Tibial artery (tissue), 4 donors: ENCODE measurements at regions not wholly inside any gene's neighbourhood (a gene's known extent, or its start where the extent isn't known, plus 50 kb on each side); places are given as distances from the start of the nearest gene placed in this dataset.

Experiments
- DNase-seq, 2 donors: peaks; one replicate each; pipeline ENCODE4 v3.0.0-alpha.2; 2019
- H3K27ac ChIP-seq, 2 donors: fragments of 200-600 bp; sonication (generic) in 1 of 2; 1 replicate in 1 of 2; 2 replicates in 1 of 2; pipeline ENCODE4 v1.5.1; 2018 to 2019; ENCODE audit warnings: mild to moderate bottlenecking in 1 of 2
- H3K27me3 ChIP-seq, 2 donors: fragments of 200-600 bp; sonication (generic) in 1 of 2; one replicate each; pipeline versions ENCODE4 v1.5.1 to v1.6.0; 2016 to 2019
- H3K36me3 ChIP-seq, 3 donors: fragments of 200-600 bp; sonication (generic) in 2 of 3; one replicate each; pipeline ENCODE4 v1.5.1; 2016 to 2019; ENCODE audit warnings: mild to moderate bottlenecking in 2 of 3
- H3K4me1 ChIP-seq, 4 donors: fragments of 200-600 bp; sonication (generic) in 2 of 4; 1 replicate in 3 of 4; 2 replicates in 1 of 4; pipeline ENCODE4 v1.5.1; 2016 to 2019
- H3K4me3 ChIP-seq, 2 donors: fragments of 200-600 bp; sonication (generic) in 1 of 2; 1 replicate in 1 of 2; 2 replicates in 1 of 2; pipeline ENCODE4 v1.5.1; 2018 to 2019; ENCODE audit warnings: mild to moderate bottlenecking in 2 of 2
- H3K9me3 ChIP-seq, 3 donors: fragments of 200-600 bp; sonication (generic) in 1 of 3; one replicate each; pipeline ENCODE4 v1.5.1; 2016 to 2019
- CTCF ChIP-seq, 2 experiments: fragments of 200-600 bp in 1 of 2; fragments of 450-650 bp in 1 of 2; IDR thresholded peaks; one replicate each; pipeline ENCODE4 v1.5.1; 2017 to 2019; ENCODE audit warnings: antibody characterized with exemption in 2 of 2, mild to moderate bottlenecking in 1 of 2, moderate library complexity in 1 of 2
- intact Hi-C: fragments of 100-400 bp; cut with DNase I; formaldehyde crosslinking; loops from one replicate; pipeline ENCODE4 v1.15.0; 2023; ENCODE audit warnings: low total_unique reads

GRCh38 chr14:28294834-28295440 lies 471.6 kb upstream of the FOXG1 start:
- Histone ChIP-seq H3K9me3 (no peaks in the 10 kb centered on the region), H3K27ac (no peak overlapping the region), H3K4me1 (no peaks in the 10 kb centered on the region), H3K36me3 (no peaks in the 10 kb centered on the region), H3K4me3 (no peak overlapping the region), H3K27me3 (no peaks in the 10 kb centered on the region)
- no peak for TF ChIP-seq CTCF (IDR thresholded peaks at IDR 0.05)
- DNase-seq, result no peak
- intact Hi-C loops, result no loop called here

- no peaks in the 10 kb centered on the region for H3K4me1 ChIP-seq
- no peak for DNase-seq
Observed at GRCh38 chr14:28297559-28297958, 469.0 kb upstream of the FOXG1 start.

GRCh38 chr14:28298156-28298555 lies 468.4 kb upstream of the FOXG1 start:
- DNase-seq, result no peak

More at GRCh38 chr14:28297559-28297958, 469.0 kb upstream of the FOXG1 start:
- Histone ChIP-seq H3K27me3 (no peaks in the 10 kb centered on the region), H3K4me3 (no peak overlapping the region), H3K9me3 (no peaks in the 10 kb centered on the region), H3K27ac (no peak overlapping the region), H3K36me3 (no peaks in the 10 kb centered on the region)
- no peak for TF ChIP-seq CTCF (IDR thresholded peaks at IDR 0.05)
- intact Hi-C loops, result no loop called here

GRCh38 chr14:28299227-28299626 lies 467.4 kb upstream of the FOXG1 start:
- Histone ChIP-seq H3K27ac (no peak overlapping the region), H3K4me3 (no peak overlapping the region), H3K9me3 (no peaks in the 10 kb centered on the region), H3K4me1 (no peaks in the 10 kb centered on the region), H3K36me3 (no peaks in the 10 kb centered on the region), H3K27me3 (no peaks in the 10 kb centered on the region)
- TF ChIP-seq CTCF (IDR thresholded peaks at IDR 0.05), result no peak
- DNase-seq, result no peak
- intact Hi-C loops, result no loop called here

More at GRCh38 chr14:28298156-28298555, 468.4 kb upstream of the FOXG1 start:
- intact Hi-C loops, result no loop called here
- Histone ChIP-seq H3K4me3 (no peak overlapping the region), H3K4me1 (no peaks in the 10 kb centered on the region), H3K27me3 (no peaks in the 10 kb centered on the region), H3K36me3 (no peaks in the 10 kb centered on the region), H3K9me3 (no peaks in the 10 kb centered on the region), H3K27ac (no peak overlapping the region)
- TF ChIP-seq CTCF (IDR thresholded peaks at IDR 0.05), result no peak

GRCh38 chr14:28300356-28300755 lies 466.2 kb upstream of the FOXG1 start:
- H3K4me3 ChIP-seq, result no peak overlapping the region
- H3K27ac ChIP-seq, result no peak overlapping the region
- DNase-seq, result no peak
- intact Hi-C loops, result no loop called here
- no peaks in the 10 kb centered on the region for H3K27me3 ChIP-seq
- H3K36me3 ChIP-seq, result no peaks in the 10 kb centered on the region
- no peaks in the 10 kb centered on the region for H3K9me3 ChIP-seq
- no peak for TF ChIP-seq CTCF (IDR thresholded peaks at IDR 0.05)
- H3K4me1 ChIP-seq, result no peaks in the 10 kb centered on the region

- H3K27me3 ChIP-seq, result no peaks in the 10 kb centered on the region
- intact Hi-C loops, result no loop called here
- TF ChIP-seq CTCF (IDR thresholded peaks at IDR 0.05), result no peak
- H3K4me1 ChIP-seq, result no peaks in the 10 kb centered on the region
- DNase-seq, result no peak
- no peaks in the 10 kb centered on the region for H3K9me3 ChIP-seq
- H3K27ac ChIP-seq, result no peak overlapping the region
- H3K4me3 ChIP-seq, result no peak overlapping the region
- H3K36me3 ChIP-seq, result no peaks in the 10 kb centered on the region
Observed at GRCh38 chr14:28301179-28301578, 465.4 kb upstream of the FOXG1 start.
